MM.1S (cell line): ENCODE measurements at regions not wholly inside any gene's neighbourhood (a gene's known extent, or its start where the extent isn't known, plus 50 kb on each side); places are given as distances from the start of the nearest gene placed in this dataset.

ENCODE experiments used
- DNase-seq: peaks from one replicate; pipeline ENCODE4 v3.0.0-alpha.2; 2015
- H2AFZ ChIP-seq: fragments of 300-600 bp; sonication (generic); 2 replicates; pipeline ENCODE4 v1.6.0; 2016; ENCODE audit warnings: antibody characterized with exemption, low read length
- H3F3A ChIP-seq: fragments of 300-600 bp; sonication (generic); 2 replicates; pipeline ENCODE4 v1.6.1; 2016; ENCODE audit warnings: mild to moderate bottlenecking, antibody characterized with exemption, low read length, moderate library complexity, mixed read lengths; ENCODE audit not compliant: insufficient read depth
- H3K27ac ChIP-seq: fragments of 300-600 bp; sonication (generic); 2 replicates; pipeline ENCODE4 v1.5.1; 2016; ENCODE audit warnings: mild to moderate bottlenecking, low read length
- H3K27me3 ChIP-seq: fragments of 300-600 bp; sonication (generic); replicated peaks from 2 replicates; pipeline ENCODE4 v1.6.0; 2016; ENCODE audit warnings: low read length; ENCODE audit not compliant: insufficient read depth
- H3K36me3 ChIP-seq: fragments of 300-600 bp; sonication (generic); replicated peaks from 2 replicates; pipeline ENCODE4 v1.6.1; 2016; ENCODE audit warnings: mild to moderate bottlenecking, low read length, mixed read lengths; ENCODE audit not compliant: insufficient read depth
- H3K4me1 ChIP-seq: fragments of 300-600 bp; sonication (generic); 2 replicates; pipeline ENCODE4 v1.6.1; 2016; ENCODE audit warnings: low read length, mixed read lengths
- H3K4me2 ChIP-seq: fragments of 300-600 bp; sonication (generic); 2 replicates; pipeline ENCODE4 v1.6.0; 2016; ENCODE audit warnings: low read depth, low read length
- H3K4me3 ChIP-seq: fragments of 300-600 bp; sonication (generic); 2 replicates; pipeline ENCODE4 v1.5.1; 2016; ENCODE audit warnings: low read length, mixed read lengths
- H3K79me2 ChIP-seq: fragments of 300-600 bp; sonication (generic); 2 replicates; pipeline ENCODE4 v1.6.1; 2016; ENCODE audit warnings: mixed run types, low read length, mixed read lengths
- H3K9ac ChIP-seq: fragments of 300-600 bp; sonication (generic); 2 replicates; pipeline ENCODE4 v1.6.1; 2016; ENCODE audit warnings: low read length, mixed read lengths
- H3K9me2 ChIP-seq: fragments of 300-600 bp; sonication (generic); replicated peaks from 2 replicates; pipeline ENCODE4 v1.6.1; 2016; ENCODE audit warnings: mild to moderate bottlenecking, low read length, mixed read lengths; ENCODE audit not compliant: insufficient read depth
- H3K9me3 ChIP-seq: fragments of 300-600 bp; sonication (generic); replicated peaks from 2 replicates; pipeline ENCODE4 v1.6.1; 2016; ENCODE audit warnings: mild to moderate bottlenecking, low read length, mixed read lengths; ENCODE audit not compliant: insufficient read depth
- H4K20me1 ChIP-seq: fragments of 300-600 bp; sonication (generic); 2 replicates; pipeline ENCODE4 v1.6.1; 2016; ENCODE audit warnings: mild to moderate bottlenecking, low read length, moderate library complexity, mixed read lengths; ENCODE audit not compliant: insufficient read depth
- CTCF ChIP-seq: fragments of 300-600 bp; sonication (generic); IDR thresholded peaks from 2 replicates; pipeline ENCODE4 v1.5.1; 2016; ENCODE audit warnings: antibody characterized with exemption, low read length, mixed read lengths
- EZH2 ChIP-seq: fragments of 300-600 bp; sonication (generic); optimal IDR thresholded peaks from 2 replicates; pipeline ENCODE3; 2017; ENCODE audit warnings: low read depth, mild to moderate bottlenecking, antibody characterized with exemption, low read length, mixed read lengths
- EZH2phosphoT487 ChIP-seq: fragments of 300-600 bp; sonication (generic); IDR thresholded peaks from 2 replicates; pipeline ENCODE4 v1.6.1; 2018; ENCODE audit warnings: antibody characterized with exemption, low read length

GRCh38 chr2:18800240-18800971, 211.0 kb upstream of the NT5C1B start:
- TF ChIP-seq EZH2 = no peak
- TF ChIP-seq CTCF = no peak
- TF ChIP-seq EZH2phosphoT487 = no peak
- Histone ChIP-seq H4K20me1 (no peaks in the 10 kb centered on the region), H3K4me1 (no peaks in the 10 kb centered on the region), H2AFZ (no peak overlapping the region), H3K9me3 (no peaks in the 10 kb centered on the region), H3F3A (no peaks in the 10 kb centered on the region), H3K36me3 (no peaks in the 10 kb centered on the region), H3K79me2 (no peaks in the 10 kb centered on the region), H3K9me2 (no peaks in the 10 kb centered on the region), H3K27ac (no peak overlapping the region), H3K27me3 (no peaks in the 10 kb centered on the region), H3K4me2 (no peak overlapping the region), H3K4me3 (no peak overlapping the region), H3K9ac (no peak overlapping the region)
- no peak for DNase-seq

DNA sequence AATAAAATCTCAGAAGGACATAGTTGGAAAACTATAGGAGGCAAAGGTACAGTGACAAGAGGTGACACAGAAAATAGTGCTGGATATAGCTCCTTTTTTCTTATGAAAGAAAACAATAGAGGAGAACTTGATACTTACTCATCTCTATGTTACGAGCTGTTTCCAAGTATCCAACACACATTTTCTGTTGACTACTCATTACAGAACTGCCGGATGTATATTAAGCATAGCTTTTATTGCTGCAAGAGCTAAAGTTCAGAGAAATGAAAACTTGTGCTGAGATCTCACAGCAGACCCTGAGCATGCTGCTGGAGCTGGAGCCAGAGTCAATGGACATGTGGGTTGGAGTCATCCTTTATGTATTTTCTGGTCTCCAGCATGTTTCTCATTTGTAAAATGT, 210.0 kb upstream of the NT5C1B start:
- Histone ChIP-seq H3K4me1 (no peaks in the 10 kb centered on the region), H3K4me3 (no peak overlapping the region), H3K36me3 (no peaks in the 10 kb centered on the region), H3K9ac (no peak overlapping the region), H3K27ac (no peak overlapping the region), H3K27me3 (no peaks in the 10 kb centered on the region), H2AFZ (no peak overlapping the region), H3K79me2 (no peaks in the 10 kb centered on the region), H4K20me1 (no peaks in the 10 kb centered on the region), H3F3A (no peaks in the 10 kb centered on the region), H3K9me2 (no peaks in the 10 kb centered on the region), H3K9me3 (no peaks in the 10 kb centered on the region), H3K4me2 (no peak overlapping the region)
- DNase-seq = no peak
- TF ChIP-seq CTCF (no peak), EZH2 (no peak), EZH2phosphoT487 (no peak)

GRCh38 chr2:18797133-18797845, 207.9 kb upstream of the NT5C1B start:
- Histone ChIP-seq H3K27me3 (no peaks in the 10 kb centered on the region), H3K4me3 (no peak overlapping the region), H3K27ac (no peak overlapping the region), H3K9me3 (no peaks in the 10 kb centered on the region), H3K36me3 (no peaks in the 10 kb centered on the region), H4K20me1 (no peaks in the 10 kb centered on the region), H3F3A (no peaks in the 10 kb centered on the region), H3K4me2 (no peak overlapping the region), H3K9me2 (no peaks in the 10 kb centered on the region), H2AFZ (no peak overlapping the region), H3K4me1 (no peaks in the 10 kb centered on the region), H3K9ac (no peak overlapping the region), H3K79me2 (no peaks in the 10 kb centered on the region)
- no peak for DNase-seq
- TF ChIP-seq EZH2 (no peak), CTCF (no peak), EZH2phosphoT487 (no peak)
